Hepatocyte (in vitro differentiated cells): ENCODE measurements at regions not wholly inside any gene's neighbourhood (a gene's known extent, or its start where the extent isn't known, plus 50 kb on each side); places are given as distances from the start of the nearest gene placed in this dataset.

Experiments
- DNase-seq: peaks from one replicate; pipeline ENCODE4 v3.0.0-alpha.2; 2016; ENCODE audit warnings: low spot score
- H2AFZ ChIP-seq: fragments of 200-600 bp; sonication (generic); 2 replicates; pipeline ENCODE4 v1.6.0; 2016; ENCODE audit warnings: antibody characterized with exemption, mild to moderate bottlenecking
- H3K27ac ChIP-seq: fragments of 200-600 bp; sonication (generic); 2 replicates; pipeline ENCODE4 v1.5.1; 2016; ENCODE audit warnings: mild to moderate bottlenecking
- H3K27me3 ChIP-seq: fragments of 200-600 bp; sonication (generic); 2 replicates; pipeline ENCODE4 v1.6.1; 2016
- H3K36me3 ChIP-seq: fragments of 200-600 bp; sonication (generic); replicated peaks from 2 replicates; pipeline ENCODE4 v1.5.1; 2016; ENCODE audit warnings: low read depth; ENCODE audit not compliant: insufficient read depth
- H3K4me1 ChIP-seq: fragments of 200-600 bp; sonication (generic); 2 replicates; pipeline ENCODE4 v1.5.1; 2016; ENCODE audit warnings: mild to moderate bottlenecking, moderate library complexity; ENCODE audit not compliant: insufficient read depth
- H3K4me2 ChIP-seq: fragments of 200-600 bp; sonication (generic); 2 replicates; pipeline ENCODE4 v1.6.0; 2016
- H3K4me3 ChIP-seq: fragments of 200-600 bp; sonication (generic); 2 replicates; pipeline ENCODE4 v1.5.1; 2016; ENCODE audit warnings: mild to moderate bottlenecking
- H3K79me2 ChIP-seq: fragments of 200-600 bp; sonication (generic); 2 replicates; pipeline ENCODE4 v1.6.0; 2017; ENCODE audit warnings: mild to moderate bottlenecking
- H3K9me2 ChIP-seq: fragments of 200-600 bp; sonication (generic); replicated peaks from 2 replicates; pipeline ENCODE4 v1.6.0; 2017; ENCODE audit warnings: mild to moderate bottlenecking; ENCODE audit not compliant: insufficient read depth
- H3K9me3 ChIP-seq: fragments of 200-600 bp; sonication (generic); 2 replicates; pipeline ENCODE4 v1.5.1; 2016; ENCODE audit warnings: low read depth, mild to moderate bottlenecking
- H4K20me1 ChIP-seq: fragments of 200-600 bp; sonication (generic); 2 replicates; pipeline ENCODE4 v1.6.0; 2016; ENCODE audit warnings: mild to moderate bottlenecking; ENCODE audit not compliant: insufficient read depth, poor library complexity, severe bottlenecking
- CTCF ChIP-seq: fragments of 200-600 bp; sonication (generic); IDR thresholded peaks from 2 replicates; pipeline ENCODE4 v1.5.1; 2016; ENCODE audit warnings: antibody characterized with exemption, mild to moderate bottlenecking; ENCODE audit not compliant: poor library complexity
- EZH2 ChIP-seq: fragments of 200-600 bp; sonication (generic); IDR thresholded peaks from 2 replicates; pipeline ENCODE4 v1.6.1; 2016; ENCODE audit warnings: antibody characterized with exemption, mild to moderate bottlenecking, borderline replicate concordance
- EZH2phosphoT487 ChIP-seq: fragments of 200-600 bp; sonication (generic); IDR thresholded peaks from one replicate; pipeline ENCODE4 v1.6.1; 2018; ENCODE audit warnings: antibody characterized with exemption, mild to moderate bottlenecking, low read depth, moderate library complexity; ENCODE audit not compliant: unreplicated experiment, severe bottlenecking
- WGBS: methylation state at CpG from one replicate; pipeline ENCODE4 v1.1.6; 2016; ENCODE audit warnings: low lambda C conversion rate; ENCODE audit errors: missing lambda C conversion rate; 5-methylcytosine and 5-hydroxymethylcytosine counted together

GRCh38 chr5:61827445-61827975, 478.5 kb upstream of the KIF2A start:
- 68% methylated on average over 2 of the region's 2 CpGs for whole genome bisulfite sequencing
- H2AFZ ChIP-seq: no peak overlapping the region
- no peaks in the 10 kb centered on the region for H3K4me1 ChIP-seq
- no peaks in the 10 kb centered on the region for H3K79me2 ChIP-seq
- no peaks in the 10 kb centered on the region for H3K36me3 ChIP-seq
- no peak overlapping the region for H3K4me3 ChIP-seq
- TF ChIP-seq EZH2phosphoT487 (no peak), CTCF (no peak), EZH2 (no peak)
- H3K9me3 ChIP-seq: no peaks in the 10 kb centered on the region
- no peaks in the 10 kb centered on the region for H3K9me2 ChIP-seq
- no peaks in the 10 kb centered on the region for H4K20me1 ChIP-seq
- H3K27ac ChIP-seq: no peak overlapping the region
- DNase-seq: no peak
- H3K27me3 ChIP-seq: no peaks in the 10 kb centered on the region
- no peak overlapping the region for H3K4me2 ChIP-seq

- no peaks in the 10 kb centered on the region for H3K4me1 ChIP-seq
- H2AFZ ChIP-seq: no peak overlapping the region
- no peaks in the 10 kb centered on the region for H4K20me1 ChIP-seq
- 93% methylated on average over 3 of the region's 3 CpGs for WGBS
- no peak overlapping the region for H3K27ac ChIP-seq
- no peak for DNase-seq
- no peaks in the 10 kb centered on the region for H3K9me3 ChIP-seq
- H3K9me2 ChIP-seq: no peaks in the 10 kb centered on the region
- TF ChIP-seq CTCF (no peak), EZH2 (no peak), EZH2phosphoT487 (no peak)
- H3K4me2 ChIP-seq: no peak overlapping the region
- H3K79me2 ChIP-seq: no peaks in the 10 kb centered on the region
- no peak overlapping the region for H3K4me3 ChIP-seq
- no peaks in the 10 kb centered on the region for H3K36me3 ChIP-seq
- no peaks in the 10 kb centered on the region for H3K27me3 ChIP-seq
Observed at GRCh38 chr5:61828856-61829255, 477.1 kb upstream of the KIF2A start.

GRCh38 chr5:61831736-61832135, 474.3 kb upstream of the KIF2A start:
- H3K4me2 ChIP-seq: no peak overlapping the region
- H3K4me1 ChIP-seq: no peaks in the 10 kb centered on the region
- no peak overlapping the region for H3K4me3 ChIP-seq
- no peaks in the 10 kb centered on the region for H3K36me3 ChIP-seq
- no peaks in the 10 kb centered on the region for H3K79me2 ChIP-seq
- no peaks in the 10 kb centered on the region for H3K9me2 ChIP-seq
- no peak for DNase-seq
- WGBS: 95% methylated on average over 4 of the region's 4 CpGs
- no peaks in the 10 kb centered on the region for H3K27me3 ChIP-seq
- TF ChIP-seq EZH2phosphoT487 (no peak), EZH2 (no peak), CTCF (no peak)
- no peak overlapping the region for H2AFZ ChIP-seq
- no peaks in the 10 kb centered on the region for H3K9me3 ChIP-seq
- no peaks in the 10 kb centered on the region for H4K20me1 ChIP-seq
- H3K27ac ChIP-seq: no peak overlapping the region

GRCh38 chr5:61837788-61838187, 468.2 kb upstream of the KIF2A start:
- DNase-seq: no peak
- Histone ChIP-seq H3K27me3 (no peaks in the 10 kb centered on the region), H3K27ac (no peak overlapping the region), H3K9me3 (no peaks in the 10 kb centered on the region), H3K4me1 (no peaks in the 10 kb centered on the region), H3K4me2 (no peak overlapping the region), H3K36me3 (no peaks in the 10 kb centered on the region), H3K9me2 (no peaks in the 10 kb centered on the region), H3K4me3 (no peak overlapping the region), H2AFZ (no peak overlapping the region), H4K20me1 (no peaks in the 10 kb centered on the region), H3K79me2 (no peaks in the 10 kb centered on the region)
- TF ChIP-seq EZH2phosphoT487: no peak
- no peak for TF ChIP-seq CTCF
- TF ChIP-seq EZH2: no peak
